Esophagus squamous epithelium (tissue), 4 donors: ENCODE measurements at regions not wholly inside any gene's neighbourhood (a gene's known extent, or its start where the extent isn't known, plus 50 kb on each side); places are given as distances from the start of the nearest gene placed in this dataset.

Experiments used
- POLR2A ChIP-seq, 4 donors: fragments of 450-650 bp; IDR thresholded peaks; one replicate each; pipeline ENCODE4 v1.6.1; 2017; ENCODE audit warnings: antibody characterized with exemption in 4 of 4, mild to moderate bottlenecking in 4 of 4, moderate library complexity in 3 of 4
- TF ChIP-seq, protein P1 (sequence below), 6 experiments: fragments of 450-650 bp in 4 of 6; fragments of 200-600 bp in 2 of 6; sonication (generic) in 2 of 6; IDR thresholded peaks; one replicate each; pipeline ENCODE4 v1.5.1; 2016 to 2019; ENCODE audit warnings: antibody characterized with exemption in 6 of 6, mild to moderate bottlenecking in 4 of 6, moderate library complexity in 4 of 6

DNA sequence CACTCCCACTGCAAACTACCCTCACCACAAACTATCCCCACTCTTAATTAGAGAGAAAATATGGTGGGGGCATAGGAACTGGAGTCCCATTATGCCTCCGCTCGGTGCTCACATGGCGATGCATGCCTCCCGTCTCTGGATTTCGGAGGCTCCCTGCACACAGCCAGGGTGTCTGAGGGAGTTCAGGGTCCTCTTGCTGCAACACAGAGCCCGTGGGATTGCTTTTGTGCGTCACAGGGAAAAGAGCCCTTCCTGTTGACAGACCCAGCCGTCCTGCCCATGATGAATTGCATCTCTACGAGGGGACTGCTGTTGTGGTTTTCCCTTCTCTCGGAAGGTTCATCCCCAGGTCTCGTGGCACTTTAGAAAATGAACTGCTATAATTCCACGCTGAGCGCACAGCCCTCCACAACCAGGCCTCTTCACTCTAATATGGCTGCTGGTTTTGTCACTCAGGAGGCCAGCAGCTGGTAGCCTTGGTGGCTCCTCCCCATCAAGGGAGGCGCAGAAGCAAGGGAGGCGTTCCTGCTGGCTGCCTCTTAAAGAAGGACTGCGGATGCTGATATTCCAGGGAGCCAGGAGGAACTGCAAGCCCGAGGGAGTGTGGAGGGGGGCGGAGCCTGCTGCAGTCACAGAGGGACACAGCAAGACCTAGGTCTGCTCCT is 158.0 kb downstream of the KCNA5 start:
- TF ChIP-seq, protein P1, sequence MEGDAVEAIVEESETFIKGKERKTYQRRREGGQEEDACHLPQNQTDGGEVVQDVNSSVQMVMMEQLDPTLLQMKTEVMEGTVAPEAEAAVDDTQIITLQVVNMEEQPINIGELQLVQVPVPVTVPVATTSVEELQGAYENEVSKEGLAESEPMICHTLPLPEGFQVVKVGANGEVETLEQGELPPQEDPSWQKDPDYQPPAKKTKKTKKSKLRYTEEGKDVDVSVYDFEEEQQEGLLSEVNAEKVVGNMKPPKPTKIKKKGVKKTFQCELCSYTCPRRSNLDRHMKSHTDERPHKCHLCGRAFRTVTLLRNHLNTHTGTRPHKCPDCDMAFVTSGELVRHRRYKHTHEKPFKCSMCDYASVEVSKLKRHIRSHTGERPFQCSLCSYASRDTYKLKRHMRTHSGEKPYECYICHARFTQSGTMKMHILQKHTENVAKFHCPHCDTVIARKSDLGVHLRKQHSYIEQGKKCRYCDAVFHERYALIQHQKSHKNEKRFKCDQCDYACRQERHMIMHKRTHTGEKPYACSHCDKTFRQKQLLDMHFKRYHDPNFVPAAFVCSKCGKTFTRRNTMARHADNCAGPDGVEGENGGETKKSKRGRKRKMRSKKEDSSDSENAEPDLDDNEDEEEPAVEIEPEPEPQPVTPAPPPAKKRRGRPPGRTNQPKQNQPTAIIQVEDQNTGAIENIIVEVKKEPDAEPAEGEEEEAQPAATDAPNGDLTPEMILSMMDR (IDR thresholded peaks at IDR 0.05), result no peak
- no peak for TF ChIP-seq POLR2A (IDR thresholded peaks at IDR 0.05)
